DND-41 (cell line): ENCODE measurements at regions not wholly inside any gene's neighbourhood (a gene's known extent, or its start where the extent isn't known, plus 50 kb on each side); places are given as distances from the start of the nearest gene placed in this dataset.

Experiments used
- ATAC-seq: fragments of 200-7000 bp; cut with Tn5 transposase; 3 replicates; pipeline ENCODE4 v1.9.1; 2021; ENCODE audit warnings: low read depth; ENCODE audit not compliant: insufficient read depth
- DNase-seq: peaks from one replicate; pipeline ENCODE4 v3.0.0-alpha.2; 2020
- H2AFZ ChIP-seq: 2 replicates; pipeline ENCODE4 v1.6.0; 2012; ENCODE audit warnings: low read depth, low read length
- H3K27ac ChIP-seq: 2 replicates; pipeline ENCODE4 v1.5.1; 2012; ENCODE audit warnings: low read length, inconsistent platforms
- H3K27me3 ChIP-seq: fragments of 200-600 bp; sonication (generic); 2 replicates; pipeline ENCODE4 v1.6.0; 2012; ENCODE audit warnings: low read length, mild to moderate bottlenecking, inconsistent platforms; ENCODE audit not compliant: insufficient read depth, poor library complexity
- H3K36me3 ChIP-seq: 2 replicates; pipeline ENCODE4 v1.5.1; 2012; ENCODE audit warnings: low read length, inconsistent platforms; ENCODE audit not compliant: insufficient read depth
- H3K4me1 ChIP-seq: 2 replicates; pipeline ENCODE4 v1.5.1; 2012; ENCODE audit warnings: mild to moderate bottlenecking, low read length; ENCODE audit not compliant: insufficient read depth
- H3K4me2 ChIP-seq: 2 replicates; pipeline ENCODE4 v1.6.0; 2012; ENCODE audit warnings: mild to moderate bottlenecking, moderate library complexity, low read length, inconsistent platforms; ENCODE audit not compliant: insufficient read depth
- H3K4me3 ChIP-seq, 2 experiments: fragments of 200-600 bp in 1 of 2; shearing (Covaris generic) in 1 of 2; 2 replicates each; pipeline ENCODE4 v1.5.1; 2012 to 2016; ENCODE audit warnings: inconsistent platforms in 2 of 2, low read length in 2 of 2, mild to moderate bottlenecking in 2 of 2, low read depth in 1 of 2, moderate library complexity in 1 of 2
- H3K79me2 ChIP-seq: 2 replicates; pipeline ENCODE4 v1.6.0; 2012; ENCODE audit warnings: low read length, inconsistent platforms; ENCODE audit not compliant: insufficient read depth
- H3K9ac ChIP-seq: 2 replicates; pipeline ENCODE4 v1.6.0; 2012; ENCODE audit warnings: low read depth, mild to moderate bottlenecking, inconsistent platforms, low read length, moderate library complexity
- H3K9me3 ChIP-seq: 2 replicates; pipeline ENCODE4 v1.5.1; 2012; ENCODE audit warnings: low read length, moderate library complexity, mild to moderate bottlenecking, inconsistent platforms; ENCODE audit not compliant: insufficient read depth, severe bottlenecking
- H4K20me1 ChIP-seq: 2 replicates; pipeline ENCODE4 v1.6.0; 2012; ENCODE audit warnings: low read length; ENCODE audit not compliant: insufficient read depth
- CTCF ChIP-seq: IDR thresholded peaks from 2 replicates; pipeline ENCODE4 v1.5.1; 2012; ENCODE audit warnings: borderline replicate concordance, low read length, moderate library complexity, mild to moderate bottlenecking; ENCODE audit not compliant: poor library complexity, severe bottlenecking; ENCODE audit errors: extremely low read depth
- EZH2 ChIP-seq: IDR thresholded peaks from 3 replicates; pipeline ENCODE4 v1.6.1; 2012; ENCODE audit warnings: borderline replicate concordance, low read depth, mild to moderate bottlenecking, moderate library complexity, low read length, inconsistent platforms; ENCODE audit not compliant: severe bottlenecking

GRCh38 chr1:113292603-113293255 is 97.6 kb upstream of the MAGI3 start:
- TF ChIP-seq EZH2 = no peak
- peaks cover 2% of the 10 kb centered on the region for H3K27me3 ChIP-seq
- no peak overlapping the region for H2AFZ ChIP-seq
- no peak overlapping the region for H3K9ac ChIP-seq
- H3K4me2 ChIP-seq = no peak overlapping the region
- no peaks in the 10 kb centered on the region for H3K36me3 ChIP-seq
- no peaks in the 10 kb centered on the region for H4K20me1 ChIP-seq
- H3K4me1 ChIP-seq = no peaks in the 10 kb centered on the region
- H3K4me3 ChIP-seq = no peak overlapping the region
- no peaks in the 10 kb centered on the region for H3K9me3 ChIP-seq
- ATAC-seq (no peak), DNase-seq (no peak)
- no peak overlapping the region for H3K27ac ChIP-seq
- no peaks in the 10 kb centered on the region for H3K79me2 ChIP-seq

- Histone ChIP-seq H3K27ac (no peak overlapping the region), H3K4me1 (no peaks in the 10 kb centered on the region), H4K20me1 (no peaks in the 10 kb centered on the region), H3K27me3 (peaks cover 2% of the 10 kb centered on the region), H3K36me3 (no peaks in the 10 kb centered on the region), H3K4me2 (no peak overlapping the region), H3K9ac (no peak overlapping the region), H3K79me2 (no peaks in the 10 kb centered on the region), H2AFZ (no peak overlapping the region), H3K9me3 (no peaks in the 10 kb centered on the region), H3K4me3 (no peak overlapping the region)
- ATAC-seq = no peak
- DNase-seq = no peak
- no peak for TF ChIP-seq EZH2
- no peak for TF ChIP-seq CTCF
These were observed 97.1 kb upstream of the MAGI3 start for GRCh38 chr1:113293256-113293626.

- DNase-seq = no peak
- Histone ChIP-seq H2AFZ (no peak overlapping the region), H3K36me3 (no peaks in the 10 kb centered on the region), H3K4me2 (no peak overlapping the region), H3K4me3 (no peak overlapping the region), H3K79me2 (no peaks in the 10 kb centered on the region), H3K4me1 (no peaks in the 10 kb centered on the region), H3K27me3 (peaks cover 2% of the 10 kb centered on the region), H3K9me3 (no peaks in the 10 kb centered on the region), H4K20me1 (no peaks in the 10 kb centered on the region), H3K27ac (no peak overlapping the region), H3K9ac (no peak overlapping the region)
- ATAC-seq = no peak
- TF ChIP-seq CTCF = no peak
- no peak for TF ChIP-seq EZH2
These were observed 92.6 kb upstream of the MAGI3 start for GRCh38 chr1:113297749-113298148.

GRCh38 chr1:113298941-113299340 is 91.4 kb upstream of the MAGI3 start:
- H4K20me1 ChIP-seq = no peaks in the 10 kb centered on the region
- H3K4me1 ChIP-seq = no peaks in the 10 kb centered on the region
- H3K79me2 ChIP-seq = no peaks in the 10 kb centered on the region
- no peak overlapping the region for H3K4me3 ChIP-seq
- no peaks in the 10 kb centered on the region for H3K36me3 ChIP-seq
- no peaks in the 10 kb centered on the region for H3K9me3 ChIP-seq
- TF ChIP-seq EZH2 (no peak), CTCF (no peak)
- H3K27me3 ChIP-seq = peaks cover 2% of the 10 kb centered on the region
- no peak overlapping the region for H3K4me2 ChIP-seq
- H3K9ac ChIP-seq = no peak overlapping the region
- DNase-seq = no peak
- H2AFZ ChIP-seq = no peak overlapping the region
- H3K27ac ChIP-seq = no peak overlapping the region
- no peak for ATAC-seq
